OCI-LY3 (cell line): ENCODE measurements at regions not wholly inside any gene's neighbourhood (a gene's known extent, or its start where the extent isn't known, plus 50 kb on each side); places are given as distances from the start of the nearest gene placed in this dataset.

Source experiments
- H2AFZ ChIP-seq: fragments of 200-600, 300-600 bp; shearing (Covaris generic); 2 replicates; pipeline ENCODE4 v1.6.0; 2014; ENCODE audit warnings: antibody characterized with exemption, low read depth, low read length
- H3K27ac ChIP-seq: fragments of 200-600, 300-600 bp; sonication (generic); 2 replicates; pipeline ENCODE4 v1.5.1; 2014; ENCODE audit warnings: mild to moderate bottlenecking, low read length, moderate library complexity, mixed read lengths
- H3K27me3 ChIP-seq: fragments of 200-600, 300-600 bp; sonication (generic); 2 replicates; pipeline ENCODE4 v1.6.1; 2014; ENCODE audit warnings: low read depth, low read length, mixed read lengths
- H3K36me3 ChIP-seq: fragments of 200-600, 300-600 bp; sonication (generic); replicated peaks from 2 replicates; pipeline ENCODE3; 2014; ENCODE audit warnings: low read depth, low read length, mixed read lengths
- H3K4me1 ChIP-seq: fragments of 300-600, 200-600 bp; sonication (generic); 2 replicates; pipeline ENCODE4 v1.6.1; 2014; ENCODE audit warnings: low read length, mixed read lengths
- H3K4me2 ChIP-seq: fragments of 200-600, 300-600 bp; sonication (generic); 2 replicates; pipeline ENCODE4 v1.6.1; 2014; ENCODE audit warnings: low read length, mixed read lengths
- H3K4me3 ChIP-seq: fragments of 300-600, 200-600 bp; sonication (generic); 2 replicates; pipeline ENCODE4 v1.5.1; 2014; ENCODE audit warnings: antibody characterized with exemption, mild to moderate bottlenecking, low read length, moderate library complexity
- H3K79me2 ChIP-seq: fragments of 300-600, 200-600 bp; shearing (Covaris generic); 2 replicates; pipeline ENCODE4 v1.6.1; 2014; ENCODE audit warnings: mild to moderate bottlenecking, low read length, mixed read lengths
- H3K9ac ChIP-seq: fragments of 300-600, 200-600 bp; shearing (Covaris generic); 2 replicates; pipeline ENCODE4 v1.6.0; 2014; ENCODE audit warnings: mild to moderate bottlenecking, low read length, moderate library complexity
- H3K9me3 ChIP-seq: fragments of 200-600, 300-600 bp; shearing (Covaris generic); 2 replicates; pipeline ENCODE4 v1.6.1; 2014; ENCODE audit warnings: low read length, mixed read lengths; ENCODE audit not compliant: insufficient read depth
- H4K20me1 ChIP-seq: fragments of 200-600, 300-600 bp; sonication (generic); 2 replicates; pipeline ENCODE4 v1.6.1; 2016; ENCODE audit warnings: low read length, mixed read lengths; ENCODE audit not compliant: insufficient read depth
- EZH2phosphoT487 ChIP-seq: fragments of 200-600 bp; shearing (Covaris generic); IDR thresholded peaks from 2 replicates; pipeline ENCODE4 v1.6.1; 2018; ENCODE audit warnings: antibody characterized with exemption, mixed run types, low read depth
- TF ChIP-seq, protein P1 (sequence below): fragments of 200-600, 300-600 bp; sonication (generic); IDR thresholded peaks from 2 replicates; pipeline ENCODE4 v1.5.1; 2014; ENCODE audit warnings: antibody characterized with exemption, low read length, low read depth

DNA sequence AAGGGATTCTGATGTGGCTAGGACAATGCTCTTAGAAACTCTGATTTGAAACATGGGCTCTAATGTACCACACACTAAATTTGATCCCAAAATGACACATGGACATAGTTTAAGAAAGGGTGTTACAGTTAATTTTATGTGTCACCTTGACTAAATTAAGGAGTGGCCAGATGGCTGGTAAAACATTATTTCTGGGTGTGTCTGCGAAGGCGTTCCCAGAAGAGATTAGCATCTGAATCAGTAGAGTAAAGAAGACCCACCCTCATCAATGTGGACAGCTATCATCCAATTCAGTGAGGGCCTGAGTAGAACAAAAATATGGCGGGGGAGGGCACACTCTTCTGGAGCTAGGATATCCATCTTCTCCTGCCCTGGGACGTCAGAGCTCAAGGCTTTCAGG is 283.1 kb upstream of the CHAC2 start:
- H3K9me3 ChIP-seq: no peaks in the 10 kb centered on the region
- TF ChIP-seq, protein P1, sequence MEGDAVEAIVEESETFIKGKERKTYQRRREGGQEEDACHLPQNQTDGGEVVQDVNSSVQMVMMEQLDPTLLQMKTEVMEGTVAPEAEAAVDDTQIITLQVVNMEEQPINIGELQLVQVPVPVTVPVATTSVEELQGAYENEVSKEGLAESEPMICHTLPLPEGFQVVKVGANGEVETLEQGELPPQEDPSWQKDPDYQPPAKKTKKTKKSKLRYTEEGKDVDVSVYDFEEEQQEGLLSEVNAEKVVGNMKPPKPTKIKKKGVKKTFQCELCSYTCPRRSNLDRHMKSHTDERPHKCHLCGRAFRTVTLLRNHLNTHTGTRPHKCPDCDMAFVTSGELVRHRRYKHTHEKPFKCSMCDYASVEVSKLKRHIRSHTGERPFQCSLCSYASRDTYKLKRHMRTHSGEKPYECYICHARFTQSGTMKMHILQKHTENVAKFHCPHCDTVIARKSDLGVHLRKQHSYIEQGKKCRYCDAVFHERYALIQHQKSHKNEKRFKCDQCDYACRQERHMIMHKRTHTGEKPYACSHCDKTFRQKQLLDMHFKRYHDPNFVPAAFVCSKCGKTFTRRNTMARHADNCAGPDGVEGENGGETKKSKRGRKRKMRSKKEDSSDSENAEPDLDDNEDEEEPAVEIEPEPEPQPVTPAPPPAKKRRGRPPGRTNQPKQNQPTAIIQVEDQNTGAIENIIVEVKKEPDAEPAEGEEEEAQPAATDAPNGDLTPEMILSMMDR: no peak
- TF ChIP-seq EZH2phosphoT487: no peak
- H4K20me1 ChIP-seq: no peaks in the 10 kb centered on the region
- peak overlapping the region; percentile 60 for H3K4me2 ChIP-seq
- no peak overlapping the region for H3K9ac ChIP-seq
- H2AFZ ChIP-seq: no peak overlapping the region
- H3K36me3 ChIP-seq: no peaks in the 10 kb centered on the region
- no peaks in the 10 kb centered on the region for H3K79me2 ChIP-seq
- no peak overlapping the region for H3K27ac ChIP-seq
- H3K4me3 ChIP-seq: peak overlapping the region; percentile 9; the same call in 1 of the 2 replicates
- H3K27me3 ChIP-seq: no peaks in the 10 kb centered on the region
- H3K4me1 ChIP-seq: peaks cover 28% of the 10 kb centered on the region

GRCh38 chr2:53477517-53477916 is 290.1 kb upstream of the CHAC2 start:
- Histone ChIP-seq H2AFZ (no peak overlapping the region), H3K27ac (no peak overlapping the region)
- TF ChIP-seq, protein P1: no peak
- TF ChIP-seq EZH2phosphoT487: no peak

GRCh38 chr2:53476834-53477233 is 290.8 kb upstream of the CHAC2 start:
- Histone ChIP-seq H2AFZ (no peak overlapping the region), H3K79me2 (no peaks in the 10 kb centered on the region), H3K4me2 (no peak overlapping the region), H3K4me1 (no peaks in the 10 kb centered on the region), H3K36me3 (no peaks in the 10 kb centered on the region), H4K20me1 (no peaks in the 10 kb centered on the region), H3K9ac (no peak overlapping the region), H3K27ac (no peak overlapping the region), H3K9me3 (no peaks in the 10 kb centered on the region), H3K27me3 (peaks cover 3% of the 10 kb centered on the region; the same call in 1 of the 2 replicates), H3K4me3 (no peak overlapping the region)
- no peak for TF ChIP-seq EZH2phosphoT487
- TF ChIP-seq, protein P1: no peak

More at GRCh38 chr2:53477517-53477916, 290.1 kb upstream of the CHAC2 start:
- H3K79me2 ChIP-seq: no peaks in the 10 kb centered on the region
- no peaks in the 10 kb centered on the region for H3K27me3 ChIP-seq
- H3K4me1 ChIP-seq: no peaks in the 10 kb centered on the region
- H3K36me3 ChIP-seq: no peaks in the 10 kb centered on the region
- no peak overlapping the region for H3K4me3 ChIP-seq
- no peak overlapping the region for H3K4me2 ChIP-seq
- H4K20me1 ChIP-seq: no peaks in the 10 kb centered on the region
- no peaks in the 10 kb centered on the region for H3K9me3 ChIP-seq
- no peak overlapping the region for H3K9ac ChIP-seq

DNA sequence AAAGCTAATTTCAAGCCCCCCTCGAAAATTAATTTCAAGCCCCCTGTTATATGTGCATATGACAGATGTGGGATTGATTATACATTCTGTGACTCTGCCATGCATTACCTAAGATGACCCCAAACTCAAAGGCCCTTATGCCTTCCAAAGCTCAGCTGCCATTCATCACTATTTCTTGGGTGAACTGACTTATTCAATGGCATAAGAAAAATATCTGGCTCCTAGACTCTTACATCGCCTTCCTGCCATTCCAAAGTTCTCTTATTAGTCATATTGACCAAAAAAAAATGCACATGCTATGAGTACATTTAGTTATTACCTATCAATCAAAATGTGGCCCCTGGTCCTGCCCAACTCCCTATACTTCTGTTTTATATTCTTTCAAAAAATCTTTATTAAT is 291.8 kb upstream of the CHAC2 start:
- no peak overlapping the region for H2AFZ ChIP-seq
- H3K9ac ChIP-seq: no peak overlapping the region
- no peaks in the 10 kb centered on the region for H3K79me2 ChIP-seq
- H4K20me1 ChIP-seq: no peaks in the 10 kb centered on the region
- no peak overlapping the region for H3K4me3 ChIP-seq
- no peak overlapping the region for H3K4me2 ChIP-seq
- TF ChIP-seq, protein P1: no peak
- TF ChIP-seq EZH2phosphoT487: no peak
- no peaks in the 10 kb centered on the region for H3K36me3 ChIP-seq
- no peaks in the 10 kb centered on the region for H3K9me3 ChIP-seq
- H3K4me1 ChIP-seq: no peaks in the 10 kb centered on the region
- H3K27ac ChIP-seq: no peak overlapping the region
- H3K27me3 ChIP-seq: peaks cover 4% of the 10 kb centered on the region; the same call in 1 of the 2 replicates
